HG03064 (cell line): ENCODE measurements at regions not wholly inside any gene's neighbourhood (a gene's known extent, or its start where the extent isn't known, plus 50 kb on each side); places are given as distances from the start of the nearest gene placed in this dataset.
"Not testable (repeated sequence)": the region's sequence is repeated elsewhere in the genome, so short reads cannot be mapped to it uniquely, and the experiment has no call there.

Experiments used
- ATAC-seq: cut with Tn5 transposase; IDR thresholded peaks from one replicate; pipeline ENCODE4 v1.9.1; 2021; ENCODE audit warnings: low read depth; ENCODE audit not compliant: unreplicated experiment

DNA sequence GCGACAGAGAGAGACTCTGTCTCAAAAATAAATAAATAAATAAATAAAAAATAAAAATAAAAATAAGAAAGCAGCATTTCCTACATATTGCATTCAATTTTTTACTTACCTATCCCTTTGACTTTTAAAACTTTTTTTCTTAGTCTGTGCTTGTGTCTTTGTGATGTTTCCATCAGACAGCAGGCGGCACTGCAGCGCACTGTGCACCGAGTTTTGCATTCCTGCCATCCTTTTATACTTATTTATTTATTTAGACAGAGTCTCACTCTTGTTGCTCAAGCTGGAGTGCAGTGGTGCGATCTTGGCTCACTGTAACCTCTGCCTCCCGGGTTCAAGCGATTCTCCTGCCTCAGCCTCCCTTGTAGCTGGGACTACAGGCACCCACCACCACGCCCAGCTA, 203.9 kb downstream of the SPATA31A1 start:
- ATAC-seq = not testable (repeated sequence)

- ATAC-seq = not testable (repeated sequence)
These were observed 211.3 kb downstream of the SPATA31A1 start for GRCh38 chr9:39566782-39567181.

DNA sequence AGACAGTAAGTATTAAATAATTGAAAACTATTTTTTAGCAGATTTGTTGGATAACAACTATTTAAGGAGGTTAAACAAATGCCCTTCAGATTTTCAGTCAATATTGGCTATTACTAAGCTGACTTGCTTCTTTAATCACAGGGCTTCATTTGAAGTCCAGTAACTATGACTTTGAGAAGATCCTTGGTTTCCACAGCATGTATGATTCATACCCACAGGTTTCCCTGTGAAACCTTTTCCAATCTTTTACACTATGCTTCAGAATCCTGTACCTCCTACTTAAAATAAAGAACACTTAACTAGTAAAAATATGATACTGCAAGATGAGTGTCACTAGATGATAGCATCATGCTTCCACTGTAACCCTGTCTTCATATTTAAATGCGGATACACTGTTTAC, 211.9 kb downstream of the SPATA31A1 start:
- not testable (repeated sequence) for ATAC-seq

- ATAC-seq = not testable (repeated sequence)
These were observed 213.4 kb downstream of the SPATA31A1 start for GRCh38 chr9:39568900-39569299.

GRCh38 chr9:39573024-39574022, 217.9 kb downstream of the SPATA31A1 start:
- ATAC-seq = not testable (repeated sequence)

GRCh38 chr9:39579000-39579399, 223.5 kb downstream of the SPATA31A1 start:
- ATAC-seq = not testable (repeated sequence)

DNA sequence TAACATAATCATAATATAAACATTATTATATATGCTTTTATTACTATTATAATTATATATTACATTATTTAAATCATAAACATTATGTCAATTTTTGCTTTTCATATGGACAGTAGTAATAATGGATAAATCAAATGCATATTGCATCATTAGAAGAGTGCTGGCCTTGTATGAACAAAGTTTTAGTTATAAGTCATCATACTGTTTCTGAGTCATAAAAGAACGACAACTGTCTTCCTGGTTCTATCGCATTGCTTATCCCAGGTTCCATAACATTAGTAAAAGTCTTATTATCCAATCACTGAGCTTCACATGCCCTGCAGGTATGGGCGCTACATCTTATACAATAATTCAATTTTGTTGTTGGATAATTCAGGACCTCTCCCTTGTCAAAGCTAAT, 225.8 kb downstream of the SPATA31A1 start:
- ATAC-seq = not testable (repeated sequence)

- ATAC-seq = not testable (repeated sequence)
These were observed 227.4 kb downstream of the SPATA31A1 start for GRCh38 chr9:39582677-39583412.

DNA sequence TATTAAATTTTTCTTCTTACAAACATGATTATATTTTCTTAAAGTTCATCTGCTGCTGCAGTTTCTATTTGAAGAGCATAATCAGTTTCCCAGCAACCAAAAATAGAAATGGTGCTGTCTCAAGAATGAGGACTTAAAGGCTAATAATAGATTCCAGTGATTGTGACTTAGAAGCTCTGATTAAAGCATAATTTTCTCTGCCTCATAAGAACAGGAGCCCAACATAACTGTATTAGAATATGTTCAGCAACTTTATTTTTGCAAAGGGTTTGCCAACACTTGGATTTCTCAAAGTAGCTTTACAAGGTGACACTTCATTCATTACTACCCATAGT, 227.9 kb downstream of the SPATA31A1 start:
- ATAC-seq = not testable (repeated sequence)

- ATAC-seq = not testable (repeated sequence)
These were observed 229.8 kb downstream of the SPATA31A1 start for GRCh38 chr9:39585233-39585632.

- ATAC-seq = no peak
These were observed 232.5 kb downstream of the SPATA31A1 start for GRCh38 chr9:39587844-39588499.

- ATAC-seq = no peak
These were observed 233.2 kb downstream of the SPATA31A1 start for GRCh38 chr9:39588500-39589137.

- not testable (repeated sequence) for ATAC-seq
These were observed 248.6 kb downstream of the SPATA31A1 start for GRCh38 chr9:39604089-39604488.

- ATAC-seq = peak; percentile 99
These were observed 256.2 kb downstream of the SPATA31A1 start for GRCh38 chr9:39611449-39612231.

DNA sequence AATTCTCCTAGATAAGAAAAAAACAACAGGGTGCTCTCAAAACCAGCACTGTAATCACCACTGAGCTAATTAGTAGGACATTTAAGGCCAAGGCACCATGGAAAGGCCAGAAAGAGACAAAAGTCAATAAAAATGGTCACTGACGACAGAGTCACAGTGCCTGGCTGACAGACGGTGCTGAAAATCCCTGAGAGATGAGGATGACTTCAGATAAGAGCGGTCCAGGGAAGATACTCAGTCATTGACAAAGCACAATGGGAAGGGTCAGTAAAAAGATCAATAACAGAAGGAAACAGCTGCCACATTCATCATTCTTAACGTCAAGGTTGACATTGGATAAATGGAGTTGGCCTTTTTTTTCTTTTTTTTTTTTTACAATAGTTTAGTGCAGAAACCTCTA, 261.0 kb downstream of the SPATA31A1 start:
- not testable (repeated sequence) for ATAC-seq

GRCh38 chr9:39624048-39624447, 268.6 kb downstream of the SPATA31A1 start:
- not testable (repeated sequence) for ATAC-seq

DNA sequence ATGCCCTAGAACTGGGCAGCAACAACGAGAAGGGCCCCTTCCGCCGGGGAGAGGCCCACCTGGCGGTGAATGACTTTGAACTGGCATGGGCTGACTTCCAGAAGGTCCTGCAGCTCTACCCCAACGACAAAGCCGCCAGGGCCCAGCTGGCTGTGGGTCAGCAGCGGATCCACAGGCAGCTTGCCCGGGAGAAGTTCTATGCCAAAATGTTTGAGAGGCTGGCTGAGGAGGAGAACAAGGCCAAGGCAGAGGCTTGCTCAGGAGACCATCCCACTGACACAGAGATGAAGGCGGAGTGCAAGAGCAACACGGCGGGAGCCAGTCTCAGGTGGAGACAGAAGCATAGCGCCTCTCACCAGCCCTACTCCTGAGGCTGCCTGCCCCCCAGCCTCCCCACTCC, 276.6 kb downstream of the SPATA31A1 start:
- not testable (repeated sequence) for ATAC-seq

- not testable (repeated sequence) for ATAC-seq
These were observed 293.6 kb downstream of the SPATA31A1 start for GRCh38 chr9:39649029-39649428.

- ATAC-seq = peak; percentile 75
These were observed 301.6 kb downstream of the SPATA31A1 start for GRCh38 chr9:39656960-39657603.
